GM12873 (cell line): ENCODE measurements at regions not wholly inside any gene's neighbourhood (a gene's known extent, or its start where the extent isn't known, plus 50 kb on each side); places are given as distances from the start of the nearest gene placed in this dataset.

Source experiments
- TF ChIP-seq, protein P1 (sequence below): IDR thresholded peaks from 2 replicates; pipeline ENCODE4 v1.5.1; 2012; ENCODE audit warnings: low read depth, mild to moderate bottlenecking, moderate library complexity, low read length, control low read depth; ENCODE audit not compliant: insufficient read depth; ENCODE audit errors: missing control alignments

DNA sequence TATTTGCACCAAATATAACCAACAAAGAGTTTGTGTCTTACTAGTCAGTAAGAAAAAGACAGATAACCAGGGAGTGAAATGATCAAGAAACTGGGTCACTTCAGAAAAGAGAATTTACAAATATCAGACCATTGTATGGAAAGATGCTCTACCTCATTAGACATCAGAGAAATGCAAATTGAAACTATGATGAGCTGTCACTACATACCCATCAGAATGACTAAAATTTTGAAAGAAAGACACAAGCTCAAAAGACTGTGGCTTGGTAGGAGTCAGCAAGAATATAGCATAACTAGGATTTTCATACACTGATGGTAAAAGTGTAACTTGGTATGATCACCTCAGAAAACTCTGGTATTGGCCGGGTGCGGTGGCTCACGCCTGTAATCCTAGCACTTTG, 247.2 kb downstream of the BMP4 start:
- TF ChIP-seq, protein P1, sequence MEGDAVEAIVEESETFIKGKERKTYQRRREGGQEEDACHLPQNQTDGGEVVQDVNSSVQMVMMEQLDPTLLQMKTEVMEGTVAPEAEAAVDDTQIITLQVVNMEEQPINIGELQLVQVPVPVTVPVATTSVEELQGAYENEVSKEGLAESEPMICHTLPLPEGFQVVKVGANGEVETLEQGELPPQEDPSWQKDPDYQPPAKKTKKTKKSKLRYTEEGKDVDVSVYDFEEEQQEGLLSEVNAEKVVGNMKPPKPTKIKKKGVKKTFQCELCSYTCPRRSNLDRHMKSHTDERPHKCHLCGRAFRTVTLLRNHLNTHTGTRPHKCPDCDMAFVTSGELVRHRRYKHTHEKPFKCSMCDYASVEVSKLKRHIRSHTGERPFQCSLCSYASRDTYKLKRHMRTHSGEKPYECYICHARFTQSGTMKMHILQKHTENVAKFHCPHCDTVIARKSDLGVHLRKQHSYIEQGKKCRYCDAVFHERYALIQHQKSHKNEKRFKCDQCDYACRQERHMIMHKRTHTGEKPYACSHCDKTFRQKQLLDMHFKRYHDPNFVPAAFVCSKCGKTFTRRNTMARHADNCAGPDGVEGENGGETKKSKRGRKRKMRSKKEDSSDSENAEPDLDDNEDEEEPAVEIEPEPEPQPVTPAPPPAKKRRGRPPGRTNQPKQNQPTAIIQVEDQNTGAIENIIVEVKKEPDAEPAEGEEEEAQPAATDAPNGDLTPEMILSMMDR = no peak

DNA sequence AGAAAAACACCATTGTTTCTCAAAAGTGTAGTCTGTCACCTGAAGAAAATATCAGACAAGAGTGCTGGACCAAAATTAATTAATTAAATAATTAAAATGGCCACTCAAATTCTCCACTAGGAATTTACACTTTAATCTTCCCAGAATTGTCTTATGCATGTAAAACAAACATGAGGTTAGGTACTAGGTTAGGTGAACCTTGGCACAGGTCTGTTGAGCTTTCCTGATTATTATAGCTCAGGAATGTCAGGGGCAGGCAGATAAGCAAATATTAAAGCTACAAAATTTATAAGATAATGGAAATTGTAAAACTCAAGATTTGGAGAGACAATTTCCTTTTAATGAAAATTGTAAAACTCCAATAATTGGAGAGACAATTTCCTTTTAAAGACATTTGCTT, 253.2 kb downstream of the BMP4 start:
- TF ChIP-seq, protein P1 = no peak

DNA sequence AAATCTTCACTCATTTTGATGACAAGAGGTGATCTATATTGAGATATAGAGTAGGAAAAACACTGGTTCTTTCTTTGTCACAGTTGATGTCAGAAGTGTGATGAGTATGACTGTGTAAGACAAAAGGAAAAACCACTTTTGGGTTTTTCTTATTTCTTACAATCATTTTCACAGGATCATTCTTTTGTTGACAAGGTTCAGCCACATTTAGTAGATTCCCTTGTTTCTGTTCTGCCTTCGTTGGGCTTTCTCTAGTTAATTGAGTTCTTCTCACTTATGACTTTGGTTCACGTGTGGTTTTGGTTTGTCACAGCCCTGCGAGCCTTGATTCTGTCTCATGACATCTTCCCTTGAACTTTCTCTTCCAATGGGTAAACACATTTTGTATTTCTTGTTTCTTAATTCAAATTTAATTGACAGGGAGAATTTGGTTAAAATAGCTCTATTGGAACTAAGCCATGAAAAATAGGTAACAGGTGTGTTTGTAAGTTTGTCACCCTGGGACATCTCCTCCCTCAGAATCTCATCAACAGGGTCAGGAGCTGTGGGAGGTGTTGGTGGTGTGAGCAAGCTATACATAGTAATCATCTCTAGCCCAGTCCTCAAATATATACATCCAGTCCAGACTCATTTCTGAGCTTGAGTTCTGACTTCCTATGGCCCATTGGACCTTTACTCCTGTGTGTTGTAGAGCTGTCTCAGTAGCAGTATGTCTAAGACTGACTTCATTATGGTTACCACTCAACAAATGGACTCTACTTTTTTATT, 255.3 kb downstream of the BMP4 start:
- TF ChIP-seq, protein P1 = no peak

DNA sequence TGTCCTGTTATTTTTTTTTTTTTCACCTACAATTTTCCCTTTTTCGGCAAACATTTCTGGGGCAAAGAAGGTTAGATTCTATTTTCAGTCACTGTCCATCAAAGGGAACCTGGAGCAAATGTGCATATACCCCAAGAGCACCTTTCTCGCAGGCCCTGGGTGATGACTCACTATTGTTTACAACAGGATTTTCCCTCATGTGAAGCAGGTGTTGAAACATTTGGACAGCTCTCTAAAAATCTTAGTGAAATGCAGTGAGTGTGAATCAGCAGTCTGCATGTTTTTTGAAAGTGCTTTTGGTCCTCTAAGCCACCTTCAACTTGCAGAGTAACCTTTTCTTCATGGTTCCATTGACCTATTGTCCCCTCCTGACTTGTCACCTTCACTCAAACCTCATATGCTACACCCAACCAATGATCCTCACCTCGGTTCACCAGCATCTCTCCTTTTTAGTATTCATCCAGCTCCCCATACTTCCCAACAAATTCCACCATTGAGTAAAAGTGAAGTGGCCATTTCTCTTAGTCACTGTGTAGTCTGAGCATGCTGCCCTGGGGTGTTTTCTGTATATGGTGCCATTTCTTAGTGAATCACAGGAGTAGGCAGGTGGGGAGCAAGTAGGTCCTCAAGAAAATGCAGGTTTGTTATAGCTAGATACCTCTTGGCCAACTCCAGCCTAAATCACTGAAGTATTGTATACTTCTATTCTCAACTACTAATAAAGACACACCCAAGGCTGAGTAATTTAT, 260.2 kb downstream of the BMP4 start:
- TF ChIP-seq, protein P1 = no peak

DNA sequence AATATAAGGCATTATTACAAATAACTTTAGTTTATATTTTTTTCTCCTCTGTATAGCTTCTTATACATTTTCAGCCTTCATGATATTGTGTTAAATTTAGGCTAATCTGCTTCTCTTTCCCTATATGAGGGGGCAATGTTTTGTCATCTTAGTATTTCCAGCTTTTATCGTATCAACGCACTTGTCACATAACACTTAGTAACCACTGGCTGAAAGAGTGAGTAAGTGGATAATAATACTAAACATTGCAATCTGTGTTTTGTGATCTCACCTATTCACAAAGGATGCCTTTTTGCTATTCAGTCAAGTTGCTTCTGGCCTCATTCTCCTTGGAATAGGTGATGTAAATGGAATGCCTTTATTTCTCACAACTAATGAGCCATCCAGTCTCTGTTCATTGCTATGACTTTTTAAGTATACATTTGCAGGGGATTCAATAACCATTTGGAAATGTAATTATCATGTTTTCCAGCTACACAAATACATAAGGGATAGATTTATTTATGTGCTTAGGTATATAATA, 260.9 kb downstream of the BMP4 start:
- TF ChIP-seq, protein P1 = no peak

DNA sequence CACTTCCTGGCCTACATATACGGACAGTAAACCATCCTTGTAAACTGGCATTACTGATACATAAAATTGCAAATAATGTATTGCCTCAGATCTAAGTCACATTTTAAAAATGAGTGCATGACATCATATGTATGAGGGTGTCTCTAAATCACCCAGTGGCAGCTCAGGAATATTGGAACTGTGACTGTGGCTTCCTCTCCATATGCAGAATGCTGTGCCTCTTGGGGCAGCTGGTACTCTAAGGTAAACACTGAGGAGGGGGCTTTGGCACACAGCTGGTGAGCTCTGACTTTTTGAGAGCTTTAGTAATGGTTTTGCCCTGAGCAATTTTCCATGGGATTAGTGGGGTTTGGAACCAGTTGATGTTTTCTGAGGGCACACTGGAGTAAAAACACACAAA, 263.7 kb downstream of the BMP4 start:
- TF ChIP-seq, protein P1 = no peak

DNA sequence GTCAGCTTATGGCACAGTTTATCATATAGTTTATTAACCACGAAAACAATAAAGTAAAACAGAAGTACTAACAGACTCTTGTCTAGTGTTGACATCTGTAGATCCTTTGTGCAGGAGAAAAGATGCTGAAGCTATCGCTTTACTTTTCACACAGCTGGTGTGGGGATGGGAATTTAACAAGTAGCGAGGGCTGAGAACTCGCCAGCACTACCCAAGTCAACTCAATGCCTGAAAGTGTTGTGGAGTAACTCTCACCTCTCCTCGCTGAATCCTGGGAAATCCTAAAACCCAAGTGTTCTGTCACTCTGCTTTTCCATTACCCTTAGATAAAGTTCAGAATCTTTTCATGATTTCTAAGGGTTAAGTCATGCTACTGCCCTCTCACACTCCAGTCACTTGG, 264.2 kb downstream of the BMP4 start:
- TF ChIP-seq, protein P1 = no peak
